Limb (tissue), 2 donors: ENCODE measurements at regions not wholly inside any gene's neighbourhood (a gene's known extent, or its start where the extent isn't known, plus 50 kb on each side); places are given as distances from the start of the nearest gene placed in this dataset.
A peak's percentile ranks its signal among the peaks of the same experiment; 100 is the strongest.
"Not testable (repeated sequence)": the region's sequence is repeated elsewhere in the genome, so short reads cannot be mapped to it uniquely, and the experiment has no call there.

ENCODE experiments used
- DNase-seq, 2 donors: peaks; one replicate each; pipeline ENCODE4 v3.0.0-alpha.2; 2016; ENCODE audit errors: extremely low spot score in 2 of 2

GRCh38 chr20:11671015-11671511, 246.6 kb upstream of the BTBD3 start:
- no peak for DNase-seq

- DNase-seq = no peak
Observed at GRCh38 chr20:11672959-11673358, 244.7 kb upstream of the BTBD3 start.

GRCh38 chr20:11675920-11676629, 241.6 kb upstream of the BTBD3 start:
- no peak for DNase-seq

- DNase-seq = peak; percentile 43 to 49
Observed at GRCh38 chr20:11676630-11677287, 240.9 kb upstream of the BTBD3 start.

GRCh38 chr20:11677428-11677827, 240.3 kb upstream of the BTBD3 start:
- no peak for DNase-seq

GRCh38 chr20:11677836-11678235, 239.9 kb upstream of the BTBD3 start:
- no peak for DNase-seq

GRCh38 chr20:11682285-11682684, 235.4 kb upstream of the BTBD3 start:
- DNase-seq = no peak

GRCh38 chr20:11686195-11686594, 231.5 kb upstream of the BTBD3 start:
- DNase-seq = no peak

GRCh38 chr20:11686820-11687543, 230.7 kb upstream of the BTBD3 start:
- peak; percentile 40 to 79 for DNase-seq

GRCh38 chr20:11687546-11688292, 230.0 kb upstream of the BTBD3 start:
- DNase-seq = no peak

- no peak for DNase-seq
Observed at GRCh38 chr20:11689262-11689661, 228.4 kb upstream of the BTBD3 start.

- no peak for DNase-seq
Observed at GRCh38 chr20:11691766-11692165, 225.9 kb upstream of the BTBD3 start.

GRCh38 chr20:11692567-11692966, 225.1 kb upstream of the BTBD3 start:
- DNase-seq = no peak

- DNase-seq = no peak
Observed at GRCh38 chr20:11694467-11694866, 223.2 kb upstream of the BTBD3 start.

GRCh38 chr20:11697055-11697454, 220.6 kb upstream of the BTBD3 start:
- no peak for DNase-seq

- DNase-seq = no peak
Observed at GRCh38 chr20:11697646-11698045, 220.0 kb upstream of the BTBD3 start.

- DNase-seq = no peak
Observed at GRCh38 chr20:11698124-11698523, 219.6 kb upstream of the BTBD3 start.

- no peak for DNase-seq
Observed at GRCh38 chr20:11700831-11701230, 216.9 kb upstream of the BTBD3 start.

GRCh38 chr20:11702721-11703518, 214.8 kb upstream of the BTBD3 start:
- no peak for DNase-seq

- no peak for DNase-seq
Observed at GRCh38 chr20:11705512-11705911, 212.2 kb upstream of the BTBD3 start.

GRCh38 chr20:11708223-11708622, 209.5 kb upstream of the BTBD3 start:
- not testable (repeated sequence) for DNase-seq
